PC-3 (cell line): ENCODE measurements at regions not wholly inside any gene's neighbourhood (a gene's known extent, or its start where the extent isn't known, plus 50 kb on each side); places are given as distances from the start of the nearest gene placed in this dataset.

Source experiments
- ATAC-seq: fragments of 200-7000 bp; cut with Tn5 transposase; 2 replicates; pipeline ENCODE4 v1.9.1; 2020; ENCODE audit warnings: mild to moderate bottlenecking, moderate library complexity
- BruUV-seq: library from RNA; stranded (reverse); fragments of 400-500 nt; replicated peaks from 2 replicates; lab custom pipeline; 2021; lab: Mats Ljungman, UMichigan
- CTCF ChIA-PET: fragments of 300-600 bp; sonication (Branson Sonifier 250); formaldehyde crosslinking; loops from one replicate; lab custom pipeline; 2022; ENCODE audit warnings: antibody characterized with exemption; lab: Charles Lee
- POLR2A ChIA-PET: fragments of 300-600 bp; sonication (Branson Sonifier 250); formaldehyde crosslinking; loops from one replicate; lab custom pipeline; 2022; ENCODE audit warnings: antibody characterized with exemption; ENCODE audit not compliant: unreplicated experiment; lab: Charles Lee
- DNase-seq: peaks from one replicate; pipeline ENCODE4 v3.0.0-alpha.2; 2015
- H2AFZ ChIP-seq: fragments of 300-600 bp; sonication (generic); 2 replicates; pipeline ENCODE4 v1.6.0; 2016; ENCODE audit warnings: antibody characterized with exemption, low read length
- H3F3A ChIP-seq: fragments of 300-600 bp; sonication (generic); one replicate; pipeline ENCODE4 v1.6.0; 2017; ENCODE audit warnings: antibody characterized with exemption, low read length, control low read depth, mild to moderate bottlenecking; ENCODE audit not compliant: unreplicated experiment
- H3K27ac ChIP-seq: fragments of 300-600 bp; sonication (generic); 2 replicates; pipeline ENCODE4 v1.5.1; 2016; ENCODE audit warnings: mild to moderate bottlenecking, low read length
- H3K27me3 ChIP-seq: fragments of 300-600 bp; sonication (generic); 2 replicates; pipeline ENCODE4 v1.6.1; 2016; ENCODE audit warnings: low read length, mixed read lengths
- H3K36me3 ChIP-seq: fragments of 300-600 bp; sonication (generic); 2 replicates; pipeline ENCODE4 v1.6.1; 2016; ENCODE audit warnings: low read depth, mixed run types, low read length, mixed read lengths
- H3K4me1 ChIP-seq: fragments of 300-600 bp; sonication (generic); 2 replicates; pipeline ENCODE4 v1.5.1; 2016; ENCODE audit warnings: low read length; ENCODE audit not compliant: insufficient read depth
- H3K4me2 ChIP-seq: fragments of 300-600 bp; sonication (generic); 2 replicates; pipeline ENCODE4 v1.6.0; 2016; ENCODE audit warnings: low read length
- H3K4me3 ChIP-seq: fragments of 300-600 bp; sonication (generic); 2 replicates; pipeline ENCODE4 v1.5.1; 2016; ENCODE audit warnings: mild to moderate bottlenecking, low read length, mixed read lengths
- H3K79me2 ChIP-seq: fragments of 300-600 bp; sonication (generic); 2 replicates; pipeline ENCODE4 v1.6.1; 2017; ENCODE audit warnings: low read length, mixed read lengths
- H3K9ac ChIP-seq: fragments of 300-600 bp; sonication (generic); 2 replicates; pipeline ENCODE4 v1.6.0; 2016; ENCODE audit warnings: mild to moderate bottlenecking, low read length
- H3K9me2 ChIP-seq: fragments of 300-600 bp; sonication (generic); replicated peaks from 2 replicates; pipeline ENCODE4 v1.6.1; 2016; ENCODE audit warnings: mixed run types, low read length, mixed read lengths
- H3K9me3 ChIP-seq: fragments of 300-600 bp; sonication (generic); 2 replicates; pipeline ENCODE4 v1.6.1; 2016; ENCODE audit warnings: low read length, mixed read lengths
- H4K20me1 ChIP-seq: fragments of 300-600 bp; sonication (generic); 2 replicates; pipeline ENCODE4 v1.6.1; 2016; ENCODE audit warnings: low read length, mixed read lengths
- EZH2 ChIP-seq: fragments of 300-600 bp; sonication (generic); IDR thresholded peaks from one replicate; pipeline ENCODE4 v1.6.1; 2017; ENCODE audit warnings: antibody characterized with exemption, mild to moderate bottlenecking, low read length; ENCODE audit not compliant: unreplicated experiment
- EZH2phosphoT487 ChIP-seq: fragments of 300-600 bp; sonication (generic); IDR thresholded peaks from 2 replicates; pipeline ENCODE4 v1.6.1; 2018; ENCODE audit warnings: mild to moderate bottlenecking, antibody characterized with exemption, low read length, borderline replicate concordance
- intact Hi-C: fragments of 100-400 bp; cut with micrococcal nuclease; formaldehyde crosslinking; loops from 2 replicates; pipeline ENCODE4 v1.9.0; 2023
- TF ChIP-seq, protein P1 (sequence below): fragments of 300-600 bp; sonication (generic); conservative IDR thresholded peaks from 2 replicates; pipeline ENCODE4 v1.5.1; 2017; ENCODE audit warnings: antibody characterized with exemption, low read depth, mild to moderate bottlenecking, low read length

DNA sequence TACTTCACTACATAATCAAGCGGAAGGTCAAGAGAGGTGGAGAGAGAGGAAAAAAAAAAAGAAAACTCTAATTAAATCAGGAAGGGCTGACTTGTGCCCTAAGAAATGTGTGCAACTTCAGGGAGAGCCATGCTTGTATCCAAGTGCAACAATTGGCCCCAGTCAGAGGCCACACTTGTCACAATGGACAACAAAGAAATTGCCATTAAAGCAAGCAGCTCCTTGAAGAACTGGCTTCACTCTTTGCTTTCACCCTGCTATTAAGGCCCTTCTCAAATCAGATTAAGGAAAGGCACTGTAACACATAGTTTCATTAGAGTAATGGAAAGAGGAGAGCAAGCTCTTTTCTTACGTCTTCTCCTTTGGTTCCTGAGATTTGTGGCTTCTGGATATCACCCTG lies 480.9 kb upstream of the WWC1 start:
- BruUV-seq: no TSS peak
- Histone ChIP-seq H3K9me2 (no peaks in the 10 kb centered on the region), H4K20me1 (no peaks in the 10 kb centered on the region), H3K4me3 (no peak overlapping the region), H3K9ac (no peak overlapping the region), H3K27me3 (peaks cover 28% of the 10 kb centered on the region), H3F3A (no peaks in the 10 kb centered on the region), H3K9me3 (no peaks in the 10 kb centered on the region), H3K4me2 (no peak overlapping the region), H3K36me3 (no peaks in the 10 kb centered on the region), H2AFZ (no peak overlapping the region), H3K4me1 (no peaks in the 10 kb centered on the region), H3K79me2 (no peaks in the 10 kb centered on the region), H3K27ac (no peak overlapping the region)
- POLR2A ChIA-PET: no interaction called here
- ATAC-seq (no peak), DNase-seq (no peak)
- intact Hi-C loops: no loop called here
- no peak for TF ChIP-seq EZH2
- TF ChIP-seq EZH2phosphoT487: no peak
- TF ChIP-seq, protein P1, sequence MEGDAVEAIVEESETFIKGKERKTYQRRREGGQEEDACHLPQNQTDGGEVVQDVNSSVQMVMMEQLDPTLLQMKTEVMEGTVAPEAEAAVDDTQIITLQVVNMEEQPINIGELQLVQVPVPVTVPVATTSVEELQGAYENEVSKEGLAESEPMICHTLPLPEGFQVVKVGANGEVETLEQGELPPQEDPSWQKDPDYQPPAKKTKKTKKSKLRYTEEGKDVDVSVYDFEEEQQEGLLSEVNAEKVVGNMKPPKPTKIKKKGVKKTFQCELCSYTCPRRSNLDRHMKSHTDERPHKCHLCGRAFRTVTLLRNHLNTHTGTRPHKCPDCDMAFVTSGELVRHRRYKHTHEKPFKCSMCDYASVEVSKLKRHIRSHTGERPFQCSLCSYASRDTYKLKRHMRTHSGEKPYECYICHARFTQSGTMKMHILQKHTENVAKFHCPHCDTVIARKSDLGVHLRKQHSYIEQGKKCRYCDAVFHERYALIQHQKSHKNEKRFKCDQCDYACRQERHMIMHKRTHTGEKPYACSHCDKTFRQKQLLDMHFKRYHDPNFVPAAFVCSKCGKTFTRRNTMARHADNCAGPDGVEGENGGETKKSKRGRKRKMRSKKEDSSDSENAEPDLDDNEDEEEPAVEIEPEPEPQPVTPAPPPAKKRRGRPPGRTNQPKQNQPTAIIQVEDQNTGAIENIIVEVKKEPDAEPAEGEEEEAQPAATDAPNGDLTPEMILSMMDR: no peak
- CTCF ChIA-PET: no interaction called here

DNA sequence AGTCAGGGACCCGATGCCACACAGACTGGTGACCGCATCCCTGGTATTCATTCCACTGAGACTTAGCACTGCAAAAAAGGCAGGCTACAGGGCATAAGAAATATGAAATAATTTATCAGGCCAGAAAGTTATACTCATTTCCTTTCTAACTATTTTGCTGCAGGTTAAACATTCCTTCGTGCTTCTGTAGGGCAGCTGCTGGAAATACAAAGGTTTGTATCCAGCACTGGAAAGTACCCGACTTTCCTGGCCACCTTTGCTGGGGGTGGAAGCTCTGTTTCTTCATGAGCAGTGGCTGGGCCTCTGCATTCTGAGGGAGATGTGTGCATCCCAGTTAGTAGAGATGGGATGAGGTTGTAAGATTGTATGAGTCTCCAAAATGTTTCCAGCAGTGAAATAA lies 478.6 kb upstream of the WWC1 start:
- DNase-seq: no peak
- Histone ChIP-seq H3F3A (no peaks in the 10 kb centered on the region), H3K36me3 (no peaks in the 10 kb centered on the region), H3K27ac (no peak overlapping the region), H3K79me2 (no peaks in the 10 kb centered on the region), H3K27me3 (peaks cover 35% of the 10 kb centered on the region), H3K9ac (no peak overlapping the region), H3K4me1 (no peaks in the 10 kb centered on the region), H4K20me1 (no peaks in the 10 kb centered on the region), H3K9me2 (no peaks in the 10 kb centered on the region), H3K4me3 (no peak overlapping the region), H2AFZ (no peak overlapping the region), H3K9me3 (no peaks in the 10 kb centered on the region), H3K4me2 (no peak overlapping the region)
- intact Hi-C loops: no loop called here
- no peak for ATAC-seq
- BruUV-seq: no TSS peak
- POLR2A ChIA-PET: no interaction called here
- TF ChIP-seq EZH2phosphoT487 (no peak), EZH2 (no peak)
- TF ChIP-seq, protein P1: no peak
- CTCF ChIA-PET: no interaction called here

DNA sequence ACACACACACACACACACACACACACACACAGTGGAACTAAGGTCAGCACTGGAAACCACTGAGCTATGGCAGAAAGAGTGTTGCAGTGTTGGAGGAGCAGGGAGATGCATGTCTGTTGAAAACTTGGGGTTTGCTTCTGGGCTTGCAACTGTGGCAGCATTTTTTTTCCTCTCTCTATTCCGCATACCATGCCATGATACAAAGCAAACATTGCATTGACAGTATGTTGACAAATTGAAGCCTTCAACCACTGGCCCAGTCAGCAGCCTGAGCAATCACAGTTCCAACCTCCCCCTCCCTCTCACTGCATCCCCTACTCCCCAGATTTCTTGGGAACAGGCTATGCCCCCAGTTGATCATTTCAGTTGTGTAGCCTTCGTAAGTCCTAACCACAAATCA lies 478.1 kb upstream of the WWC1 start:
- BruUV-seq: no TSS peak
- Histone ChIP-seq H2AFZ (no peak overlapping the region), H3K4me1 (no peaks in the 10 kb centered on the region), H3K9me3 (no peaks in the 10 kb centered on the region), H3K9ac (no peak overlapping the region), H4K20me1 (no peaks in the 10 kb centered on the region), H3K4me2 (no peak overlapping the region), H3F3A (no peaks in the 10 kb centered on the region), H3K9me2 (no peaks in the 10 kb centered on the region), H3K27ac (no peak overlapping the region), H3K27me3 (peaks cover 41% of the 10 kb centered on the region), H3K79me2 (no peaks in the 10 kb centered on the region), H3K4me3 (no peak overlapping the region), H3K36me3 (no peaks in the 10 kb centered on the region)
- peak; percentile 14 for DNase-seq
- POLR2A ChIA-PET: no interaction called here
- no peak for TF ChIP-seq EZH2
- TF ChIP-seq, protein P1: no peak
- TF ChIP-seq EZH2phosphoT487: no peak
- intact Hi-C loops: no loop called here
- CTCF ChIA-PET: no interaction called here
- no peak for ATAC-seq
